ENCODE measurements at regions not wholly inside any gene's neighbourhood (a gene's known extent, or its start where the extent isn't known, plus 50 kb on each side); places are given as distances from the start of the nearest gene placed in this dataset.

DNA sequence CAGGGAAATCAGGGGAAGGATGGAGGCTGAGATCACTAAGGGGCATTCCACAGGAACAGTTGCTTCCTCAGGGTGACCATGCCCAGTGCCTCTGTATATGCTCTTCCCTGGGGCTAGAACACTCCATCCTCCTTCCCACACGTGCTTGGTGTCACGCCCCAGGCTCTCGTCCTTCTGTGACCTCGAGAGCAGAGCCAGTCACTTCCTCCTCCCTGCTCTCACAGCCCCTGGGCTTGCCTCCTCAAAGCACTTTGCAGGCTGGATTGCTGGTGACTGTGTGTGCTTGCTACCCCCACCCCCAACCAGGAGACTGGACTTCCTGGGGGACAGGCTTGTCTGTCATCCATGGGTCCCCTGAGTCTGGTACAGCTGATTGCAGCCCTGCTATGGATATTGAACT is 56.5 kb upstream of the AMPD3 start:
- no peak for TF ChIP-seq BACH1 (IDR thresholded peaks at IDR 0.05; ENCODE audit: low read length)
- TF ChIP-seq BRCA1 (IDR thresholded peaks at IDR 0.05; ENCODE audit: low read depth, low read length): no peak
- TF ChIP-seq, protein P1, sequence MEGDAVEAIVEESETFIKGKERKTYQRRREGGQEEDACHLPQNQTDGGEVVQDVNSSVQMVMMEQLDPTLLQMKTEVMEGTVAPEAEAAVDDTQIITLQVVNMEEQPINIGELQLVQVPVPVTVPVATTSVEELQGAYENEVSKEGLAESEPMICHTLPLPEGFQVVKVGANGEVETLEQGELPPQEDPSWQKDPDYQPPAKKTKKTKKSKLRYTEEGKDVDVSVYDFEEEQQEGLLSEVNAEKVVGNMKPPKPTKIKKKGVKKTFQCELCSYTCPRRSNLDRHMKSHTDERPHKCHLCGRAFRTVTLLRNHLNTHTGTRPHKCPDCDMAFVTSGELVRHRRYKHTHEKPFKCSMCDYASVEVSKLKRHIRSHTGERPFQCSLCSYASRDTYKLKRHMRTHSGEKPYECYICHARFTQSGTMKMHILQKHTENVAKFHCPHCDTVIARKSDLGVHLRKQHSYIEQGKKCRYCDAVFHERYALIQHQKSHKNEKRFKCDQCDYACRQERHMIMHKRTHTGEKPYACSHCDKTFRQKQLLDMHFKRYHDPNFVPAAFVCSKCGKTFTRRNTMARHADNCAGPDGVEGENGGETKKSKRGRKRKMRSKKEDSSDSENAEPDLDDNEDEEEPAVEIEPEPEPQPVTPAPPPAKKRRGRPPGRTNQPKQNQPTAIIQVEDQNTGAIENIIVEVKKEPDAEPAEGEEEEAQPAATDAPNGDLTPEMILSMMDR (IDR thresholded peaks at IDR 0.05; ENCODE audit: control extremely low read depth in 1 of 3, insufficient read depth in 1 of 3, low read depth in 1 of 3, low read length in 3 of 3): no peak
